SK-N-SH (cell line): ENCODE measurements at regions not wholly inside any gene's neighbourhood (a gene's known extent, or its start where the extent isn't known, plus 50 kb on each side); places are given as distances from the start of the nearest gene placed in this dataset.

Source experiments
- CTCF ChIA-PET: fragments of 300-600, 350-600 bp; formaldehyde crosslinking; extraction: SDS; loops from one replicate; lab custom pipeline; 2021; lab: Yijun Ruan, JAX
- POLR2A ChIA-PET: fragments of 350-600 bp; sonication (Branson Sonifier 250); formaldehyde crosslinking; extraction: SDS; loops from one replicate; lab custom pipeline; 2020; ENCODE audit warnings: antibody characterized with exemption, inconsistent platforms; lab: Yijun Ruan, JAX
- DNase-seq: peaks from one replicate; pipeline ENCODE4 v3.0.0; 2012
- H2AFZ ChIP-seq: fragments of 200-600 bp; sonication (generic); 2 replicates; pipeline ENCODE4 v1.8.1; 2016; ENCODE audit warnings: antibody characterized with exemption, mild to moderate bottlenecking, low read depth
- H3F3A ChIP-seq: fragments of 200-600 bp; sonication (generic); replicated peaks from 2 replicates; pipeline ENCODE3; 2016; ENCODE audit warnings: antibody characterized with exemption, mild to moderate bottlenecking; ENCODE audit not compliant: insufficient read depth
- H3K27ac ChIP-seq, 2 experiments: fragments of 200-500 bp in 1 of 2; fragments of 200-600 bp in 1 of 2; sonication (Bioruptor generic) in 1 of 2; sonication (generic), shearing (Covaris generic) in 1 of 2; 2 replicates each; pipeline versions ENCODE4 v1.5.1 to v1.6.1; 2014 to 2016; ENCODE audit warnings: low read depth in 2 of 2, inconsistent platforms in 1 of 2, low read length in 1 of 2, mild to moderate bottlenecking in 1 of 2, mixed read lengths in 1 of 2
- H3K27me3 ChIP-seq: fragments of 200-600 bp; sonication (generic), shearing (Covaris generic); 2 replicates; pipeline ENCODE4 v1.6.1; 2016; ENCODE audit warnings: mixed run types; ENCODE audit not compliant: insufficient read depth
- H3K36me3 ChIP-seq, 2 experiments: fragments of 200-500 bp in 1 of 2; fragments of 200-600 bp in 1 of 2; sonication (Bioruptor generic) in 1 of 2; sonication (generic) in 1 of 2; replicated peaks in 1 of 2; 2 replicates each; pipeline versions ENCODE3 to v1.5.1; 2014 to 2016; ENCODE audit warnings: low read length in 1 of 2, mild to moderate bottlenecking in 1 of 2; ENCODE audit not compliant: insufficient read depth in 2 of 2, control insufficient read depth in 1 of 2
- H3K4me1 ChIP-seq, 2 experiments: fragments of 200-500 bp in 1 of 2; fragments of 200-600 bp in 1 of 2; sonication (Bioruptor generic) in 1 of 2; sonication (generic), shearing (Covaris generic) in 1 of 2; 2 replicates each; pipeline versions ENCODE4 v1.5.1 to v1.6.1; 2014 to 2016; ENCODE audit warnings: low read depth in 1 of 2, low read length in 1 of 2, mixed run types in 1 of 2; ENCODE audit not compliant: insufficient read depth in 2 of 2, control insufficient read depth in 1 of 2
- H3K4me2 ChIP-seq: fragments of 200-600 bp; sonication (generic), shearing (Covaris generic); 2 replicates; pipeline ENCODE4 v1.6.1; 2017; ENCODE audit warnings: mixed run types
- H3K4me3 ChIP-seq, 2 experiments: fragments of 200-500 bp in 1 of 2; fragments of 200-600 bp in 1 of 2; sonication (Bioruptor generic) in 1 of 2; sonication (generic), shearing (Covaris generic) in 1 of 2; 2 replicates each; pipeline versions ENCODE4 v1.5.1 to v1.8.1; 2014 to 2016; ENCODE audit warnings: low read depth in 2 of 2, inconsistent platforms in 1 of 2, low read length in 1 of 2, mild to moderate bottlenecking in 1 of 2, mixed read lengths in 1 of 2, moderate library complexity in 1 of 2
- H3K79me2 ChIP-seq: fragments of 200-600 bp; sonication (generic); 2 replicates; pipeline ENCODE4 v1.8.1; 2017; ENCODE audit warnings: mild to moderate bottlenecking; ENCODE audit not compliant: insufficient read depth
- H3K9ac ChIP-seq: fragments of 200-600 bp; sonication (generic); 2 replicates; pipeline ENCODE4 v1.6.1; 2017; ENCODE audit warnings: mixed run types
- H3K9me2 ChIP-seq: fragments of 200-600 bp; sonication (generic); 2 replicates; pipeline ENCODE4 v1.6.1; 2017; ENCODE audit warnings: mixed run types
- H3K9me3 ChIP-seq: fragments of 200-600 bp; sonication (generic); 2 replicates; pipeline ENCODE4 v1.6.1; 2017; ENCODE audit warnings: mixed run types, mild to moderate bottlenecking, moderate library complexity
- H4K20me1 ChIP-seq: fragments of 200-600 bp; sonication (generic); 2 replicates; pipeline ENCODE4 v1.6.1; 2017; ENCODE audit warnings: mild to moderate bottlenecking, mixed run types; ENCODE audit not compliant: insufficient read depth
- EZH2phosphoT487 ChIP-seq: fragments of 200-600 bp; sonication (generic); IDR thresholded peaks from 2 replicates; pipeline ENCODE4 v1.6.1; 2017; ENCODE audit warnings: low read depth, mixed run types, mild to moderate bottlenecking, antibody characterized with exemption, moderate library complexity, borderline replicate concordance
- FOSL2 ChIP-seq: IDR thresholded peaks from 2 replicates; pipeline ENCODE4 v1.4.0; 2012; ENCODE audit warnings: low read depth, mild to moderate bottlenecking, moderate library complexity, borderline replicate concordance
- FOXJ3 ChIP-seq: sonication (generic); formaldehyde crosslinking; IDR thresholded peaks from 2 replicates; pipeline ENCODE4 v1.5.1; 2020; ENCODE audit warnings: mild to moderate bottlenecking, missing genetic modification reagents
- FOXM1 ChIP-seq: IDR thresholded peaks from 2 replicates; pipeline ENCODE4 v1.4.0; 2012; ENCODE audit warnings: low read depth, mild to moderate bottlenecking
- GATA2 ChIP-seq: sonication (generic); formaldehyde crosslinking; IDR thresholded peaks from 2 replicates; pipeline ENCODE4 v1.5.0; 2020; ENCODE audit warnings: mild to moderate bottlenecking, missing genetic modification reagents
- MEF2A ChIP-seq: IDR thresholded peaks from 2 replicates; pipeline ENCODE4 v1.4.0; 2012; ENCODE audit warnings: low read depth, borderline replicate concordance
- MXI1 ChIP-seq: IDR thresholded peaks from 2 replicates; pipeline ENCODE4 v1.6.1; 2012; ENCODE audit warnings: mild to moderate bottlenecking, low read depth, low read length, improper control_type of control experiment
- NFIC ChIP-seq: IDR thresholded peaks from 2 replicates; pipeline ENCODE4 v1.4.0; 2012; ENCODE audit warnings: borderline replicate concordance
- RAD21 ChIP-seq: IDR thresholded peaks from 2 replicates; pipeline ENCODE4 v1.6.1; 2012; ENCODE audit warnings: mild to moderate bottlenecking, low read length
- RXRA ChIP-seq: IDR thresholded peaks from 2 replicates; pipeline ENCODE4 v1.4.0; 2012; ENCODE audit warnings: low read depth, mild to moderate bottlenecking, borderline replicate concordance
- SIN3A ChIP-seq: IDR thresholded peaks from 2 replicates; pipeline ENCODE4 v1.6.1; 2012; ENCODE audit warnings: low read depth, mild to moderate bottlenecking, low read length, moderate library complexity, borderline replicate concordance
- SMC3 ChIP-seq: IDR thresholded peaks from 2 replicates; pipeline ENCODE4 v1.6.1; 2012; ENCODE audit warnings: low read depth, low read length, improper control_type of control experiment
- YY1 ChIP-seq: IDR thresholded peaks from 2 replicates; pipeline ENCODE4 v1.4.0; 2012; ENCODE audit warnings: low read depth, mild to moderate bottlenecking
- whole genome bisulfite sequencing: methylation state at CpG from one replicate; pipeline ENCODE4 v1.1.6; 2017; ENCODE audit warnings: low lambda C conversion rate; 5-methylcytosine and 5-hydroxymethylcytosine counted together
- TF ChIP-seq, protein P1 (sequence below): fragments of 150-350 bp; IDR thresholded peaks from 2 replicates; pipeline ENCODE4 v1.6.1; 2017; ENCODE audit warnings: antibody characterized with exemption, low read length, low read depth, borderline replicate concordance
- TF ChIP-seq, protein P2 (sequence below): IDR thresholded peaks from 2 replicates; pipeline ENCODE4 v1.4.0; 2012; ENCODE audit warnings: low read depth, borderline replicate concordance
- TF ChIP-seq, protein P3 (sequence below): fragments of 150-350 bp; IDR thresholded peaks from 2 replicates; pipeline ENCODE4 v1.6.1; 2016; ENCODE audit warnings: mild to moderate bottlenecking, low read depth, low read length
- TF ChIP-seq, protein P4 (sequence below): IDR thresholded peaks from 2 replicates; pipeline ENCODE4; 2012
- TF ChIP-seq, protein P5 (sequence below): IDR thresholded peaks from 2 replicates; pipeline ENCODE4 v1.4.0; 2012; ENCODE audit warnings: low read depth
- TF ChIP-seq, protein P6 (sequence below): IDR thresholded peaks from 2 replicates; pipeline ENCODE4 v1.6.1; 2012; ENCODE audit warnings: mild to moderate bottlenecking, low read depth, low read length, moderate library complexity

DNA sequence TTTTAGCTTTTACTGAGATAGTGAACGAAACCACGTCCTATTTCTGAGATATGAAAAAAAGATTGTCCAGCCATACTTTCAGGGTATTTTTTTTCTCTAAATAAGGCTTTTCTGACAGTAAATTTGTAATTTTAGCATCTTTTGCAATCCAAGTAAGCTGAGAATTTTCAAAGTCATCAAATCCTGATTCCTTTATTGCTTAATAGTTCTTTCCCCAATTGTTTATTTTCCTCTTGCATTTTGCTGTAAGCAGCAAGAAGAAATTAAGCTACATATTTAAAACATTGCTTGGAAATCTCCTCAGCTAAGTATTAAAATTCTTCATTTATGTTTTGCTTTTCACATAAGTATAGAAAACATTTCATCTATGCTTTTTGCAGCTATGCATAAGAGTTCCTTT is 493.3 kb upstream of the CCDC179 start:
- Histone ChIP-seq H3K9me3 (no peaks in the 10 kb centered on the region), H3K4me3 (no peak overlapping the region), H3K36me3 (no peaks in the 10 kb centered on the region), H2AFZ (no peak overlapping the region), H3K27ac (no peak overlapping the region), H4K20me1 (no peaks in the 10 kb centered on the region), H3K27me3 (no peaks in the 10 kb centered on the region), H3K9me2 (no peaks in the 10 kb centered on the region), H3F3A (no peaks in the 10 kb centered on the region)
- WGBS, result 50% methylated on average over 2 of the region's 2 CpGs
- ChIA-PET CTCF (interaction anchor here (0.8 kb wide), 1 partner anchor 240 kb away, joined by 3 read pairs; no protein-coding TSS in a partner anchor), POLR2A (no interaction called here)
- DNase-seq, result no peak
- TF ChIP-seq EZH2phosphoT487, result no peak
- TF ChIP-seq, protein P1, sequence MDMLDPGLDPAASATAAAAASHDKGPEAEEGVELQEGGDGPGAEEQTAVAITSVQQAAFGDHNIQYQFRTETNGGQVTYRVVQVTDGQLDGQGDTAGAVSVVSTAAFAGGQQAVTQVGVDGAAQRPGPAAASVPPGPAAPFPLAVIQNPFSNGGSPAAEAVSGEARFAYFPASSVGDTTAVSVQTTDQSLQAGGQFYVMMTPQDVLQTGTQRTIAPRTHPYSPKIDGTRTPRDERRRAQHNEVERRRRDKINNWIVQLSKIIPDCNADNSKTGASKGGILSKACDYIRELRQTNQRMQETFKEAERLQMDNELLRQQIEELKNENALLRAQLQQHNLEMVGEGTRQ, result no peak
- TF ChIP-seq, protein P2, sequence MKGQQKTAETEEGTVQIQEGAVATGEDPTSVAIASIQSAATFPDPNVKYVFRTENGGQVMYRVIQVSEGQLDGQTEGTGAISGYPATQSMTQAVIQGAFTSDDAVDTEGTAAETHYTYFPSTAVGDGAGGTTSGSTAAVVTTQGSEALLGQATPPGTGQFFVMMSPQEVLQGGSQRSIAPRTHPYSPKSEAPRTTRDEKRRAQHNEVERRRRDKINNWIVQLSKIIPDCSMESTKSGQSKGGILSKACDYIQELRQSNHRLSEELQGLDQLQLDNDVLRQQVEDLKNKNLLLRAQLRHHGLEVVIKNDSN, result no peak
- no peak for TF ChIP-seq SMC3
- no peak for TF ChIP-seq RAD21
- no peak for TF ChIP-seq YY1
- TF ChIP-seq, protein P3, sequence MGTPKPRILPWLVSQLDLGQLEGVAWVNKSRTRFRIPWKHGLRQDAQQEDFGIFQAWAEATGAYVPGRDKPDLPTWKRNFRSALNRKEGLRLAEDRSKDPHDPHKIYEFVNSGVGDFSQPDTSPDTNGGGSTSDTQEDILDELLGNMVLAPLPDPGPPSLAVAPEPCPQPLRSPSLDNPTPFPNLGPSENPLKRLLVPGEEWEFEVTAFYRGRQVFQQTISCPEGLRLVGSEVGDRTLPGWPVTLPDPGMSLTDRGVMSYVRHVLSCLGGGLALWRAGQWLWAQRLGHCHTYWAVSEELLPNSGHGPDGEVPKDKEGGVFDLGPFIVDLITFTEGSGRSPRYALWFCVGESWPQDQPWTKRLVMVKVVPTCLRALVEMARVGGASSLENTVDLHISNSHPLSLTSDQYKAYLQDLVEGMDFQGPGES, result no peak
- no peak for TF ChIP-seq NFIC
- TF ChIP-seq, protein P4, sequence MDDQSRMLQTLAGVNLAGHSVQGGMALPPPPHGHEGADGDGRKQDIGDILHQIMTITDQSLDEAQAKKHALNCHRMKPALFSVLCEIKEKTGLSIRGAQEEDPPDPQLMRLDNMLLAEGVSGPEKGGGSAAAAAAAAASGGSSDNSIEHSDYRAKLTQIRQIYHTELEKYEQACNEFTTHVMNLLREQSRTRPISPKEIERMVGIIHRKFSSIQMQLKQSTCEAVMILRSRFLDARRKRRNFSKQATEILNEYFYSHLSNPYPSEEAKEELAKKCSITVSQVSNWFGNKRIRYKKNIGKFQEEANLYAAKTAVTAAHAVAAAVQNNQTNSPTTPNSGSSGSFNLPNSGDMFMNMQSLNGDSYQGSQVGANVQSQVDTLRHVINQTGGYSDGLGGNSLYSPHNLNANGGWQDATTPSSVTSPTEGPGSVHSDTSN, result no peak
- no peak for TF ChIP-seq MXI1
- TF ChIP-seq RXRA, result no peak
- TF ChIP-seq MEF2A, result no peak
- TF ChIP-seq SIN3A, result no peak
- TF ChIP-seq, protein P5, sequence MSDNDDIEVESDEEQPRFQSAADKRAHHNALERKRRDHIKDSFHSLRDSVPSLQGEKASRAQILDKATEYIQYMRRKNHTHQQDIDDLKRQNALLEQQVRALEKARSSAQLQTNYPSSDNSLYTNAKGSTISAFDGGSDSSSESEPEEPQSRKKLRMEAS, result no peak
- TF ChIP-seq FOXJ3 (CRISPR knock-in tag), result no peak
- TF ChIP-seq GATA2, result no peak
- no peak for TF ChIP-seq FOXM1
- TF ChIP-seq FOSL2, result no peak
- TF ChIP-seq, protein P6, sequence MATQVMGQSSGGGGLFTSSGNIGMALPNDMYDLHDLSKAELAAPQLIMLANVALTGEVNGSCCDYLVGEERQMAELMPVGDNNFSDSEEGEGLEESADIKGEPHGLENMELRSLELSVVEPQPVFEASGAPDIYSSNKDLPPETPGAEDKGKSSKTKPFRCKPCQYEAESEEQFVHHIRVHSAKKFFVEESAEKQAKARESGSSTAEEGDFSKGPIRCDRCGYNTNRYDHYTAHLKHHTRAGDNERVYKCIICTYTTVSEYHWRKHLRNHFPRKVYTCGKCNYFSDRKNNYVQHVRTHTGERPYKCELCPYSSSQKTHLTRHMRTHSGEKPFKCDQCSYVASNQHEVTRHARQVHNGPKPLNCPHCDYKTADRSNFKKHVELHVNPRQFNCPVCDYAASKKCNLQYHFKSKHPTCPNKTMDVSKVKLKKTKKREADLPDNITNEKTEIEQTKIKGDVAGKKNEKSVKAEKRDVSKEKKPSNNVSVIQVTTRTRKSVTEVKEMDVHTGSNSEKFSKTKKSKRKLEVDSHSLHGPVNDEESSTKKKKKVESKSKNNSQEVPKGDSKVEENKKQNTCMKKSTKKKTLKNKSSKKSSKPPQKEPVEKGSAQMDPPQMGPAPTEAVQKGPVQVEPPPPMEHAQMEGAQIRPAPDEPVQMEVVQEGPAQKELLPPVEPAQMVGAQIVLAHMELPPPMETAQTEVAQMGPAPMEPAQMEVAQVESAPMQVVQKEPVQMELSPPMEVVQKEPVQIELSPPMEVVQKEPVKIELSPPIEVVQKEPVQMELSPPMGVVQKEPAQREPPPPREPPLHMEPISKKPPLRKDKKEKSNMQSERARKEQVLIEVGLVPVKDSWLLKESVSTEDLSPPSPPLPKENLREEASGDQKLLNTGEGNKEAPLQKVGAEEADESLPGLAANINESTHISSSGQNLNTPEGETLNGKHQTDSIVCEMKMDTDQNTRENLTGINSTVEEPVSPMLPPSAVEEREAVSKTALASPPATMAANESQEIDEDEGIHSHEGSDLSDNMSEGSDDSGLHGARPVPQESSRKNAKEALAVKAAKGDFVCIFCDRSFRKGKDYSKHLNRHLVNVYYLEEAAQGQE, result no peak
- TF ChIP-seq, all 33 proteins: peak for 0
- Histone ChIP-seq H3K4me1 (no peaks in the 10 kb centered on the region), H3K9ac (no peak overlapping the region), H3K4me2 (no peak overlapping the region), H3K79me2 (no peaks in the 10 kb centered on the region)
